ENCODE measurements at regions not wholly inside any gene's neighbourhood (a gene's known extent, or its start where the extent isn't known, plus 50 kb on each side); places are given as distances from the start of the nearest gene placed in this dataset.

DNA sequence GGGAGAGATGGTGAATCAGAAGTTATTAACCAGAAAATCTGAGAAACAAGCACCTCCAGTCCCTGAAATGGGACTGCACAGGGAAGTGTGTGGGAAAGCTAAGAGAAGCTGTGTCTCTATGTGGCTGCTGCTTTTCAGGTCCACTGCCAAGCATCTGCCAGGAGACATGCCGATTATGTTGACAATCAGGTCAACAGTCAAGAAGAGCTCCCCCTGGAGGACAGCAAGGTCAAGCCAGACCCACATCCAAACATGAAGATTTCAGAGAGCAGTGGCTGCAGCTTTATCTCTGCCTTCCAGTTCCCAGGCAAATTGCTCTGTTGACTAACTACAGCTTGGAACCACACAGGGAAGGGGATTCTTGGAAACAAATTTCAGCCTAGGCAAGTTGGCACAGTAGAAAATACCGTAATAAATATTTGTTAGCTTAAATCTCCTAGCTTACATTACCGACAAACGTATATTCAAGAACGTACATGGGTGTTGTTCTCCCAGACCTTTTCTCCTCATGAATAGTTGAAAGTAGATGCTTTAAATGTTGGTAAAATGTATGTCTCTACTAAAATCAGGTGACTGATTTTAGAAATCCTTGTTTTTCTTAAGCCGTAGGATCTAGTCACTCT, 394.5 kb upstream of the RARB start (continued):
- no peak for TF ChIP-seq SP2 (IDR thresholded peaks at IDR 0.05; ENCODE audit: low read length)
- TF ChIP-seq TAF7 (optimal IDR thresholded peaks at IDR 0.05; ENCODE audit: borderline replicate concordance, low read depth, low read length): no peak

Data from H1 (cell line).